GM19372 (cell line): ENCODE measurements at regions not wholly inside any gene's neighbourhood (a gene's known extent, or its start where the extent isn't known, plus 50 kb on each side); places are given as distances from the start of the nearest gene placed in this dataset.
"Not testable (repeated sequence)": the region's sequence is repeated elsewhere in the genome, so short reads cannot be mapped to it uniquely, and the experiment has no call there.

Source experiments
- ATAC-seq: cut with Tn5 transposase; IDR thresholded peaks from one replicate; pipeline ENCODE4 v1.9.1; 2021; ENCODE audit warnings: mild to moderate bottlenecking, low read depth, moderate library complexity; ENCODE audit not compliant: unreplicated experiment

GRCh38 chr20:17822039-17822438, 122.3 kb downstream of the BANF2 start:
- ATAC-seq: no peak

DNA sequence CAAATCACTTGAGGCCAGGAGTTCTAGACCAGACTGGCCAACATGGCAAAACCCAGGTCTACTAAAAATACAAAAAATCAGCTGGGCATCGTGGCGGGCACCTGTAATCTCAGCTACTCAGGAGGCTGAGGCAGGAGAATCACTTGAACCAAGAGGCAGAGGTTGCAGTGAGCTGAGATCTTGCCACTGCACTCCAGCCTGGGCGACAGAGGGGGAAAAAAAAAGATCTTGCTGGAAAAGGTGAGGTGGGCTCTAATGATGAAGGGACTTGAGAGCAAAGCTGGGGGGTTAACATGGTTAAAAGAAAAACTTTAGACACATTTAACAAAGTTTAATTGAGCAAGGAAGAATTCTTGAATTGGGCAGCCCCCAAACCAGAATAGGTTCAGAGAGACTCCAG, 121.8 kb downstream of the BANF2 start:
- ATAC-seq: not testable (repeated sequence)

DNA sequence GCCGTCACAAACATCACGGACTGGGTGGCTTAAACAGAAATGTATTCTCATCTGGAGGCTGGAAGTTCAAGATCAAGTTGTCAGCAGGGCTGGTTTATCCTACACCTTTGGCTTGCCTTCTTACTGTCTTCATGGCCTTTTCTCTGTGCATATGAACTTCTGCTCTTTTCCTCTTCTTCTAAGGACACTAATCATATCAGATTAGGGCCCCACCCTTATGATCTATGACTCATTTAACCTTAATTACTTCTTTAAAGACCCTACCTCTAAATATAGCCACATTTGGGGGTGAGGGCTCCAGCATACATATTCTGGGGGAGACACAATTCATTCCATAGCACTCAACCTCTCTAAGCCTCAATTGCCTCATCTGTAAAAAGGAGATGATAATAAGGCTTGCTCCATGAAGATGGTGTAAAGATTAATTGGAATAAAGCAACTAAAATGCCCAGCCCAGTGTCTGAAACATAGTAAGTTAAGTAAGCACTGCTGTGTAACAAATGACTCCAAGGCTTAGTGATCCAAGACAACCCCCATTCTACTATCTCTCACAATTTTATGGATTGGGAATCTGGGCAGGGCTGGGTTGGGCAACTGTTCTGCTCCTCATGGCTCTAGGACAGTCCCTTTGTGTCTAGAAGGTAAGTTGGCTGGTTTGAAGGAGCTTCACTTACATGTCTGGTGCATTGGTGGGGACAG, 119.8 kb downstream of the BANF2 start:
- ATAC-seq: no peak

DNA sequence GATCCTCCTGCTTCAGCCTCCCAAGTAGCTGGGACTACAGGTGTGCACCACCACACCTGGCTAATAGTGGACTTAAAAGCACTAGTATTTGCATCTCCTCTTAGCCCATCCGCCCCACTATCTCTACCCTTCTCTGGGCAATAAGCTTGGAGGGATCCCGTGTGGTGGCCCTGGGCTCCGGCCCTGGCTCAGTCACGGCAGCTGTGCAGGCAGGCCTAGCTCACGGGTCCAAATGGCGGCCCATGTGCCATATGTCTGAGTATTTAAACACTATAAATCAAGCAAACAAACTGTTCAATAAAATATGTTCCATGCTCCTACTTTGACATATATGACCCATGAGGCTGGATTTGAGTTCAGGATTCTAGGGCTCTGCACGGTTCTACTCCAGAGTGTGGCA, 118.4 kb downstream of the BANF2 start:
- ATAC-seq: no peak

- ATAC-seq: no peak
Measured at GRCh38 chr20:17816804-17817587, 117.2 kb downstream of the BANF2 start.

- no peak for ATAC-seq
Measured at GRCh38 chr20:17811628-17811965, 111.8 kb downstream of the BANF2 start.

- ATAC-seq: no peak
Measured at GRCh38 chr20:17810847-17811627, 111.3 kb downstream of the BANF2 start.

DNA sequence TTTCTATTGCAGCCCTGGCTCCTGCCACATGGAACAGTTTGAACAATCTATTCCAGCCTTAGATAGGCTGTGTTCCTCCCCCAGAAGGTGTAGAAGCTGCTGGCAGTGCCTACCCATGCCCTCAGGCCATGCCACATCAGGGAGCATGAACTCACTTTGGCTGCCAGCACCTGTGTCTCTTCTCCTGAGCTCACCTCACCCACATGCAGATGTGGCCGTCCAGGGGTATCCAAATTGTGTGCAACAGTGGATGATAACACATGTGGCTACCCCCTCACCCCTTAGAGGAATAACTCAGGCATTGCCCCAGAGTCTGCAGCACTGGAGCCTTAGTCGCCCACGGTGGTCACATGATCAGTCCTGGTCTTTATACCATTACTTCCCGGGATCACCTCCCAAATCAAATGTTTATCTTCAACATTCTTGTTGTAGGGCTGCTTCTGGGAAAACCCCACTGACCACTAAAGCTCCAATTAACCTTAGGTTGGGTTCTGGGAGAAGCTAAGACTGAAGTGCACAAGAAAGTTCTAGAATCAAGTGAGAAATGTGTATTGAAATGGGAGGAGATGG, 110.4 kb downstream of the BANF2 start:
- no peak for ATAC-seq

DNA sequence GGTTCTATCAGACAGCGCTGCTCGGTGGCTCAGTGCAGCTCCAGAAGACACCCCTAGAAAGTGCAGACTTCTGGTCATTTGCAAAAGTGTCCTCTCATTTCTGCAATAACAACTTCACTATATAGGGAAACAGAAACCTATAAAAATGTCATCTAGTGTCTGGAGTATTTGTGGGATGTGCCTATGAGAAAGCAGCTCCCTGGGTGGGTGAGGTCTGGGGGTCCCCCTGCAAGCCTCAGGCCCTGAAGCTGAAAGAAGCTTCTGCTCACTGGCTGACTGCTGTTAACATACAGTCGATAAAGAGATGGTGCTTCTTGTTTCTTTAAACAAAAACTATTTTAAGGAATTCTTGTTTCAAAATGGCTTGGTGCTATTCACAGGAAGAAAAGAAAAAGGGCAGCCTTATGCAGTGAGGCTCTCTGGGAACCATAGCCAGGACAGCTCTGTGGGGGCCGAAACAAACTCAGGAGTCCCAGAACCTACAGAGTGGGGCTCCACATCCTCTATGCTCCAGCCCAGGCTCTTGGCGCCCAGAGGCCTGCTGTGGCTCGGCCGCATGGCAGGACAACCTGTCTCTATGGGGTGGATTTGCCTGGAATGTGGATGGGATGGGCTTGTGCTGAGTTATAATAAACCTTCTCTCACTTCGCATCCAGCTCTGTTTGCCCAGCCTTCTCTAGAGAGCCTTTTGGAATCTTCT, 109.7 kb downstream of the BANF2 start:
- no peak for ATAC-seq

DNA sequence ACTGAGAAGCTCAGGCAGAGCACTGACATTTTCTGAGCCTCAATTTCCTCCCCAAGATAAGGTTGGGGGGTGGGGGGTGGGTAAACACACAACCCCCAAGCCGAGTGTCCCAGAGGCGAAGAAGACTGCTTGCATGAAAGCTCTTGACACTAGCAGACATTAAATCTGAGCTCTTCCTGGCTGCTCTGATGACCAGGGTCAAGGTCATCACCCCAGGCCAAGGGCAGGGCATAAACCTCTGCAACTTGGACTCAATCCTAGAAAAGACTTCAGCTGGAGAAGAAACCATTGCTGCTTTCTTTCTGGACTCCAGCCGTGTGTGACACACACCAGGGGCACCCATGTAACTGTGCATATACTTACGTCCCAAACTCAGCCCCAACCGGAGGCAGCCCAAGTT, 109.0 kb downstream of the BANF2 start:
- ATAC-seq: no peak

DNA sequence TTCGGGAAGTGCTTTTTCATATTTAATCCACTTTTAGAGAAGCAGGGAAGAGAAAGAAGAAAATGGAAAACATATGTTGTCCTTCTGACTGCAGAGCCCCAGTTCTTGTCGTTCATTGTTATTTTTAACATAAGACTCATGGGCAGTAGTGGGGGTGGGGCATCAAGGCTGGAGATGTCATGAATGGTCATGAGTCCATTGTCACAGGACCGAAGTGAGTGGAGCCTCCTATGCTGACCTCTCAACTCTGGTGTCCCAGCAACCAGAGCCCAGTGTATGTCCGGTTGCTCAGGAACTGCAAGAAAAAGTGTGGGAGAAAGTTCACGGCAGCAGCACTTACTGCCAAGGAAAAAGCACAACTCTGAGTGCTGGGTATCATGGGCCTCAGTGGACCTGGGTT, 108.6 kb downstream of the BANF2 start:
- no peak for ATAC-seq

GRCh38 chr20:17807651-17808050, 107.9 kb downstream of the BANF2 start:
- no peak for ATAC-seq

DNA sequence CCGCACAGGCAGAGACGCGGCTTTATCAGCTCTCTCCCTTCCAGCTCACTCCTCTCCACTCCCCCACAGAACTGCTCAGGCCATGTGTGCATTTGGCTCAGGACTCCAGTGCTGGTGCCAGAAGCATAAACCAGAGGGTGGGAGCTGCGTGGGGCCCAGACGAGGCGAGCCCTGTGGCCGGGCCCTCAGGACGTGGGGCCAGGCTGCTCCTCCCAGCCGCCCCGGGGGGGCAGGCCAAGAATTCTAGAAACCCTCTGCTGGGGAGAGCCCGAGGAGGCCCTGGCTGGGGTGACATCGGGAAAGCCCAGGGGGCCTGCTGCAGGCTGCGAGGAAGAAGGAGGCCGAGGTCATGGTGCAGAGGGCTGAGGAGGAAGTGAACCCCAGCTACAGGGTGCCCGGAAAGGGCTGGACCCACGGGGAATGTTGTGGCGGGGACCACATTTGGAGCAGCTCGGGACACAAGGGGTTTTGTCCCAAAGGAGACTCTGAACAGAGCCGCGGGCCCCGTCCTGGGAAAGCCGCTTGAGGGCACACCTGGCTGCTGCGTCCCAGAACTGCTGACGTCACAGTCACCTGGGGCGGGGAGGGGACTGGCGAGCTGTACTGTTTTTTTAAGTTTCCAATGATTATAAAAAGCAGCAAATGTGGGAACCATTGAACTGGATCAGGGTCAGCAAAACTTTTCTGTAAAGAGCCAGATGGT, 107.1 kb downstream of the BANF2 start:
- no peak for ATAC-seq

DNA sequence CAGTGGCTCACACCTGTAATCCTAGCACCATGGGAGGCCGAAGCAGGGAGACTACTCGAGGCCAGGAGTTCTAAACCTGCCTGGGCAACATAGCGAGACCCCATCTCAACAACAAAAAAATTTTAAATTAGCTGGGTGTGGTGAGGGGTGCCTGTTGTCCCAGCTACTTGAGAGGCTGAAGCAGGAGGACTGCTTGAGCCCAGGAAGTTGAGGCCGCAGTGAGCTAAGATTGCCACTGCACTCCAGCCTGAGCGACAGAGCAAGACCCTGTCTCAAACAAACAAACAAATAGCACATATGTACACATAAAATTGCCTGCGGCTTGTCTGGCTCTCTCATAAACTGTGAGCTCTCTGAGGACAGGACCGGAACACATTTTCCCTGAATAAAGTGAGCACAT, 106.3 kb downstream of the BANF2 start:
- no peak for ATAC-seq

- ATAC-seq: no peak
Measured at GRCh38 chr20:17803765-17804164, 104.0 kb downstream of the BANF2 start.

DNA sequence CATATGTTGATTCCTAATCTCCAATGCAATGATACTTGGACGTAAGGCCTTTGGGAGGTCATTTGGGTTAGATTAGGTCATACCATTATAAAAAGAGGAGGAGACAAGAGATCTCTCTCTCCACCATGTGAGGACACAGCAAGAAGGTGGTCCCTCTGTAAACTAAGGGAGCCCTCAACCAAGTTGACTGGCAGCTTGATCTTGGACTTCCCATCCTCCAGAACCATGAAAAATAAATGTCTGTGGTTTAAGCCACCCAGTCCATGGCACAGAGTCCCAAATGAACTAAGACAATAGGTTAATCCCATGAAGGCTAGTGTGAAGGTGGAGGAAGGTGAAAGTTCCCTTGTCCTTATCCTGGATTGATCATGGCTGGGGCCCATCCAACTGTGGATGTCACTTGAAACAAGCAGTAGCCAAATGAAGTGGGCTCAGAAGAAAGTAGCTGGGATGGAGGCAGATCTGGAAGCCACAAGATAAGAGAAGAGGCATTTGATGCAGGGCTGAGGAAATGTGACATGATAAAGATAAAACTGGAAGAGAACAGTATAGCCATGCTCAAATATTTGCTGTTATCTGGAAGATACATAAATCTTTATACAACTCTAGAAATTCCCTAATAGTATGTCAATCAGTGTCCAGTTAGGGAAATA, 99.9 kb downstream of the BANF2 start:
- no peak for ATAC-seq

- no peak for ATAC-seq
Measured at GRCh38 chr20:17798601-17799000, 98.8 kb downstream of the BANF2 start.

DNA sequence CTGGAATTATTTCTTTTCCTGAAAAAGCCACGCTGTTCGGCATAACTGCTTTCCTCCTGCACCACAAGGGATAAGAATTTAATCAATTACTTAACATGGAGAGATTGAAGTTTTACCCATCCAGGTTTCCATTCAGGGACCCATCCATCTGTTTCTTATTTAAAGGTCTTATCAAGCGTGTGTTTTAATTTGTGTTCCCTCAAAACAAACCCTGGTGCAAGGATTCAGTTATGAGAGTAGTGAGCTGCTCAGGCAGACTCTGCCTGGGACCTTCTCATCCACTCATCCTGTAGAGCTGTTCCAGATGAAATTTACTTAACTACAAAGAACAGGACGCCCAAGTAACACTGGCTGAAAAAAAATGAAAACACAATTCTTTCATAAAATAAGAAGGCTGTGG, 97.8 kb downstream of the BANF2 start:
- ATAC-seq: no peak

DNA sequence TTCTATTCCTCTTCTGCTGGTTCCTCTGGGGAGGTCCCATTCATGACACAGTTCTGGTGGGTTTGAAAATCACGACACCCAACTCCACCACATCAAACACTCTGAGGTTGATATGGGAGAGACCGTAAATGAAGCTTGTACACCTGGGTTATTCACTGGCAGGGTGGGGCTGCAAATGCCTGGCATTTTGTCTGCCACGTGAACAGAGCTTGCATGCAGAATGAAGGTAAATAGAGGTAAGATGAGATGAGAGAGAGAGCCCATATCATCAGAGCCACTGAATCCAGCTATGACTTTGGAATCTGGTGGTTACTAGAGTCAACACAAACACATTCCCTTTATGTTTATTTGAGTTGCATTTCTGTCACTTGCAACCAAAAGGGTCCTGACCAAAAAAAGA, 97.4 kb downstream of the BANF2 start:
- no peak for ATAC-seq
